Liver (tissue), 8 donors: ENCODE measurements at regions not wholly inside any gene's neighbourhood (a gene's known extent, or its start where the extent isn't known, plus 50 kb on each side); places are given as distances from the start of the nearest gene placed in this dataset.

ENCODE experiments used
- DNase-seq: peaks from one replicate; pipeline ENCODE4 v3.0.0-alpha.2; 2017; ENCODE audit warnings: low spot score
- H3K27ac ChIP-seq, 2 donors: one replicate each; pipeline ENCODE4 v1.7.0; 2013; ENCODE audit warnings: inconsistent platforms in 2 of 2, low read length in 2 of 2, control low read depth in 1 of 2, low read depth in 1 of 2, mild to moderate bottlenecking in 1 of 2
- H3K27me3 ChIP-seq, 4 donors: one replicate each; pipeline versions ENCODE4 v1.6.1 to v1.7.0; 2013; ENCODE audit warnings: low read length in 3 of 4, inconsistent platforms in 1 of 4, mild to moderate bottlenecking in 1 of 4, moderate library complexity in 1 of 4; ENCODE audit not compliant: control insufficient read depth in 4 of 4, insufficient read depth in 4 of 4
- H3K36me3 ChIP-seq, 4 donors: one replicate each; pipeline versions ENCODE4 v1.6.1 to v1.7.0; 2013; ENCODE audit warnings: low read length in 3 of 4, mild to moderate bottlenecking in 3 of 4, low read depth in 1 of 4, moderate library complexity in 1 of 4; ENCODE audit not compliant: control insufficient read depth in 4 of 4, insufficient read depth in 3 of 4
- H3K4me1 ChIP-seq, 4 donors: one replicate each; pipeline versions ENCODE4 v1.6.1 to v1.7.0; 2013; ENCODE audit warnings: low read length in 3 of 4, mild to moderate bottlenecking in 3 of 4, moderate library complexity in 1 of 4; ENCODE audit not compliant: control insufficient read depth in 4 of 4, insufficient read depth in 4 of 4
- H3K4me3 ChIP-seq, 3 donors: one replicate each; pipeline versions ENCODE4 v1.6.1 to v1.7.0; 2013; ENCODE audit warnings: low read length in 3 of 3, control low read depth in 1 of 3, low read depth in 1 of 3, mild to moderate bottlenecking in 1 of 3
- H3K9ac ChIP-seq, 2 donors: one replicate each; pipeline ENCODE4 v1.7.0; 2013; ENCODE audit warnings: low read length in 2 of 2, mild to moderate bottlenecking in 2 of 2, moderate library complexity in 2 of 2, control low read depth in 1 of 2, low read depth in 1 of 2
- H3K9me3 ChIP-seq, 4 donors: one replicate each; pipeline versions ENCODE4 v1.6.1 to v1.7.0; 2013; ENCODE audit warnings: low read length in 3 of 4; ENCODE audit not compliant: control insufficient read depth in 4 of 4
- CTCF ChIP-seq: fragments of 150-350 bp; IDR thresholded peaks from 2 replicates; pipeline ENCODE4 v1.5.1; 2017; ENCODE audit warnings: improper control_type of control experiment, low read depth, low read length; ENCODE audit not compliant: missing input control
- EGR1 ChIP-seq, 2 donors: IDR thresholded peaks; 2 replicates each; pipeline ENCODE4 v1.6.1; 2016 to 2018; ENCODE audit warnings: antibody characterized with exemption in 2 of 2, low read depth in 2 of 2
- FOXA2 ChIP-seq: IDR thresholded peaks from 2 replicates; pipeline ENCODE4 v1.6.1; 2016; ENCODE audit warnings: antibody characterized with exemption
- GABPA ChIP-seq, 2 donors: IDR thresholded peaks in 1 of 2; conservative IDR thresholded peaks in 1 of 2; 2 replicates each; pipeline ENCODE4 v1.6.1; 2016; ENCODE audit warnings: antibody characterized with exemption in 2 of 2, mild to moderate bottlenecking in 1 of 2, moderate library complexity in 1 of 2
- HNF4A ChIP-seq, 2 donors: conservative IDR thresholded peaks; 2 replicates each; pipeline ENCODE4 v1.6.1; 2016; ENCODE audit warnings: antibody characterized with exemption in 2 of 2, mild to moderate bottlenecking in 2 of 2
- JUND ChIP-seq, 2 donors: IDR thresholded peaks; 2 replicates each; pipeline ENCODE4 v1.6.1; 2016; ENCODE audit warnings: antibody characterized with exemption in 2 of 2
- MAX ChIP-seq: IDR thresholded peaks from 2 replicates; pipeline ENCODE4 v1.6.1; 2016; ENCODE audit warnings: antibody characterized with exemption
- NR2F2 ChIP-seq: IDR thresholded peaks from 2 replicates; pipeline ENCODE4 v1.6.1; 2016; ENCODE audit warnings: antibody characterized with exemption
- RAD21 ChIP-seq, 2 donors: IDR thresholded peaks; 2 replicates each; pipeline ENCODE4 v1.6.1; 2016; ENCODE audit warnings: antibody characterized with exemption in 2 of 2, mild to moderate bottlenecking in 2 of 2
- TAF1 ChIP-seq: conservative IDR thresholded peaks from 2 replicates; pipeline ENCODE4 v1.6.1; 2016; ENCODE audit warnings: antibody characterized with exemption, mild to moderate bottlenecking
- YY1 ChIP-seq: IDR thresholded peaks from 2 replicates; pipeline ENCODE4 v1.6.1; 2016; ENCODE audit warnings: antibody characterized with exemption, mild to moderate bottlenecking
- WGBS: extraction: QIAGEN DNeasy Blood & Tissue Kit; methylation state at CpG from one replicate; pipeline ENCODE4 v1.1.7; 2013; 5-methylcytosine and 5-hydroxymethylcytosine counted together
- TF ChIP-seq, protein P1 (sequence below): IDR thresholded peaks from 2 replicates; pipeline ENCODE4 v1.6.1; 2016; ENCODE audit warnings: antibody characterized with exemption, mild to moderate bottlenecking
- TF ChIP-seq, protein P2 (sequence below): IDR thresholded peaks from 2 replicates; pipeline ENCODE4 v1.6.1; 2016; ENCODE audit warnings: antibody characterized with exemption
- donor health status: healthy.
- donor health status: healthy.
- donor health status: healthy.
- donor health status: healthy.
- donor health status: healthy.

DNA sequence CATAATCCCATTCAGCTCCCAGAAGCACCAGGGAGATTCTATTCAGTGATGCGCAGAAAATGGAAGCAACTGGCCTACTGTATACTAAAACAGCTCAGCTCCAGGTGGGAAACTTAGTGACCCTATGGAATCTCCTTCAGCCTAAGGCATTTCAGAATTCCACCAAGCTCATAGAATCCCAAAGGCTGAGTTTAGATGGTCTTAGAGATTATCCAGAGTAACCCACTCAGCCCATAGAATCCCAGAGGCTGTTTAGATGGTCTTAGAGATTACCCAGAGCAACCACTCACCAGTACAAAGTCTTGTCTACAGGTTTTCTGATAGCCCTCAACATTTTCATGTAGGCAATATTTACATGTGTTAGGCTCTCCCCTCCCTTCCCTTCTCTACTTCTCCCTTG is 232.0 kb upstream of the SLC14A2 start:
- no peak for TF ChIP-seq RAD21 (IDR thresholded peaks at IDR 0.05)
- TF ChIP-seq YY1, result no peak
- TF ChIP-seq, protein P1, sequence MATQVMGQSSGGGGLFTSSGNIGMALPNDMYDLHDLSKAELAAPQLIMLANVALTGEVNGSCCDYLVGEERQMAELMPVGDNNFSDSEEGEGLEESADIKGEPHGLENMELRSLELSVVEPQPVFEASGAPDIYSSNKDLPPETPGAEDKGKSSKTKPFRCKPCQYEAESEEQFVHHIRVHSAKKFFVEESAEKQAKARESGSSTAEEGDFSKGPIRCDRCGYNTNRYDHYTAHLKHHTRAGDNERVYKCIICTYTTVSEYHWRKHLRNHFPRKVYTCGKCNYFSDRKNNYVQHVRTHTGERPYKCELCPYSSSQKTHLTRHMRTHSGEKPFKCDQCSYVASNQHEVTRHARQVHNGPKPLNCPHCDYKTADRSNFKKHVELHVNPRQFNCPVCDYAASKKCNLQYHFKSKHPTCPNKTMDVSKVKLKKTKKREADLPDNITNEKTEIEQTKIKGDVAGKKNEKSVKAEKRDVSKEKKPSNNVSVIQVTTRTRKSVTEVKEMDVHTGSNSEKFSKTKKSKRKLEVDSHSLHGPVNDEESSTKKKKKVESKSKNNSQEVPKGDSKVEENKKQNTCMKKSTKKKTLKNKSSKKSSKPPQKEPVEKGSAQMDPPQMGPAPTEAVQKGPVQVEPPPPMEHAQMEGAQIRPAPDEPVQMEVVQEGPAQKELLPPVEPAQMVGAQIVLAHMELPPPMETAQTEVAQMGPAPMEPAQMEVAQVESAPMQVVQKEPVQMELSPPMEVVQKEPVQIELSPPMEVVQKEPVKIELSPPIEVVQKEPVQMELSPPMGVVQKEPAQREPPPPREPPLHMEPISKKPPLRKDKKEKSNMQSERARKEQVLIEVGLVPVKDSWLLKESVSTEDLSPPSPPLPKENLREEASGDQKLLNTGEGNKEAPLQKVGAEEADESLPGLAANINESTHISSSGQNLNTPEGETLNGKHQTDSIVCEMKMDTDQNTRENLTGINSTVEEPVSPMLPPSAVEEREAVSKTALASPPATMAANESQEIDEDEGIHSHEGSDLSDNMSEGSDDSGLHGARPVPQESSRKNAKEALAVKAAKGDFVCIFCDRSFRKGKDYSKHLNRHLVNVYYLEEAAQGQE, result no peak
- no peak for TF ChIP-seq FOXA2
- TF ChIP-seq EGR1 (IDR thresholded peaks at IDR 0.05; ENCODE audit: low read depth in 2 of 2), result no peak
- no peak for TF ChIP-seq CTCF
- no peak for TF ChIP-seq MAX
- TF ChIP-seq TAF1, result no peak
- TF ChIP-seq NR2F2, result no peak
- no peak for TF ChIP-seq GABPA (IDR thresholded peaks at IDR 0.05 in 1 of 2, conservative IDR thresholded peaks at IDR 0.05 in 1 of 2)
- TF ChIP-seq JUND (IDR thresholded peaks at IDR 0.05), result no peak
- no peak for TF ChIP-seq HNF4A (conservative IDR thresholded peaks at IDR 0.05)
- 100% methylated on average over 1 of the region's 1 CpG for WGBS
- Histone ChIP-seq H3K4me3 (no peak overlapping the region), H3K27me3 (no peaks in the 10 kb centered on the region), H3K9me3 (no peaks in the 10 kb centered on the region), H3K27ac (no peak overlapping the region), H3K4me1 (no peaks in the 10 kb centered on the region), H3K9ac (no peak overlapping the region), H3K36me3 (no peaks in the 10 kb centered on the region)
- no peak for DNase-seq

GRCh38 chr18:45384137-45384961 is 230.9 kb upstream of the SLC14A2 start:
- no peak overlapping the region for H3K9ac ChIP-seq
- no peaks in the 10 kb centered on the region for H3K4me1 ChIP-seq
- H3K9me3 ChIP-seq, result no peaks in the 10 kb centered on the region
- H3K27ac ChIP-seq, result no peak overlapping the region
- 19% methylated on average over 4 of the region's 4 CpGs for WGBS
- peak; percentile 59 for DNase-seq
- H3K4me3 ChIP-seq, result no peak overlapping the region
- no peak for TF ChIP-seq JUND (IDR thresholded peaks at IDR 0.05)
- TF ChIP-seq, protein P2, sequence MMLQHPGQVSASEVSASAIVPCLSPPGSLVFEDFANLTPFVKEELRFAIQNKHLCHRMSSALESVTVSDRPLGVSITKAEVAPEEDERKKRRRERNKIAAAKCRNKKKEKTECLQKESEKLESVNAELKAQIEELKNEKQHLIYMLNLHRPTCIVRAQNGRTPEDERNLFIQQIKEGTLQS, result no peak
- peak; percentile 82 to 85 for TF ChIP-seq RAD21 (IDR thresholded peaks at IDR 0.05)
- no peak for TF ChIP-seq HNF4A (conservative IDR thresholded peaks at IDR 0.05)
- peak; percentile 67 for TF ChIP-seq CTCF
- H3K36me3 ChIP-seq, result no peaks in the 10 kb centered on the region
- H3K27me3 ChIP-seq, result no peaks in the 10 kb centered on the region
